ENCODE measurements at regions not wholly inside any gene's neighbourhood (a gene's known extent, or its start where the extent isn't known, plus 50 kb on each side); places are given as distances from the start of the nearest gene placed in this dataset.

GRCh38 chr14:55929136-55929535 is 189.1 kb upstream of the PELI2 start:
- no peak for DNase-seq (ENCODE audit: low read depth in 2 of 2, low spot score in 1 of 2)

GRCh38 chr14:55930016-55930784 is 188.0 kb upstream of the PELI2 start:
- DNase-seq (ENCODE audit: low read depth in 2 of 2, low spot score in 1 of 2): no peak

DNA sequence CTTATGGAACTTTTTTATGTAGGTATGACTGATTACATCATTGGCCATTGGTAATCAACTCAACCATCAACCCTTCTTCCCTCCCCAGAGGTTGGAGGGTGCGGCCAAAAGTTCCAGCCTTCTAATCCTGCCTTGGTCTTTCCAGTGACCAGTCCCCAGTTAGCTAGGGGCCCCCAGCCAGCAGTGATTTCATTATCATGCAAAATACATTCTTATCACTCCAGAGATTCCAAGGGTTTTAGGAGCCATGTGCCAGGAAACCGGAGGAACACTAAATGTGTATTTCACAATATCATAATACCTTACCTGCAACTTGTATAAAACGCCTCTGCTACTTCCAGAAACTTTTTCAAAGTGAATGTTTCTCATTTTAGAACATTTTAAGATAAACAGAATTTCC is 181.5 kb upstream of the PELI2 start:
- no peak for DNase-seq (ENCODE audit: low read depth in 2 of 2, low spot score in 1 of 2)

- no peak for DNase-seq (ENCODE audit: low read depth in 2 of 2, low spot score in 1 of 2)
Observed at GRCh38 chr14:55938249-55938791, 179.9 kb upstream of the PELI2 start.

GRCh38 chr14:55942076-55942654 is 176.0 kb upstream of the PELI2 start:
- no peak for DNase-seq (ENCODE audit: low read depth in 2 of 2, low spot score in 1 of 2)

GRCh38 chr14:55942826-55943225 is 175.4 kb upstream of the PELI2 start:
- no peak for DNase-seq (ENCODE audit: low read depth in 2 of 2, low spot score in 1 of 2)

DNA sequence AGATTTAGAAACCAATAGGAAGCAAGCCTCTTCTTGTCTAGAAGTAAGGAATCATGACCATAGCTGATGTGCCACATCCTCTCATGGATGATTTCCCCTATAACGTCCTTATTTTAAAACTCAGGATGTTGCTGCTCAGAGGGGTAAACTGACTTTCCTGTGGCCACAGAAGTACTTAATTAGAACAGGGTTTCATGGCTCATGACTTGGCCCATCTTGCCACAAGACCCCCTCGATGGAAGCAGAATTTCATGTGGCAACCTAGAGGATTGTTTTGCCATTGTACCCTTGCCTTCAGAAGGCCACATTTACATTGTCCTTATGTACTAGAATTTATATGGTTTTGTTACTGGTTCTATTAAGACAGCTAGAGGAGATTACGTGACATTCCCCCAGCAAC is 173.5 kb upstream of the PELI2 start:
- no peak for DNase-seq (ENCODE audit: low read depth in 2 of 2, low spot score in 1 of 2)

GRCh38 chr14:55946231-55946630 is 172.0 kb upstream of the PELI2 start:
- DNase-seq (ENCODE audit: low read depth in 2 of 2, low spot score in 1 of 2): no peak

DNA sequence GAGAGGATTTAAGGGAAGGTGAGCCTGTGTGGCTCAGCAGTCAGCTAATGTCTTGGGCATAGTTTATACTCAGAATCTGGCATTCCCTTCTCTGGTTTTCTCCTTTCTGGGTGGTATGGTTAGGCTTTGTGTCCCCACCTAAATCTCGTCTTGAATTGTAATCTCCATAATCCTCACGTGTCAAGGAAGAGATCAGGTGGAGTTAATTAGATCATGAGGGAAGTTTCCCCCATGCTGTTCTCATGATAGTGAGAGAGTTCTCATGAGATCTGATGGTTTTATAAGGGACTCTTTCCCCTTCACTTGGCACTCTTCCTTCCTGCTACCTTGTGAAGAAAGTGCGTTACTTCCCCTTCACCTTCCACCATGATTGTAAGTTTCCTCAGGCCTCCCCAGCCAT is 169.8 kb upstream of the PELI2 start:
- DNase-seq (ENCODE audit: low read depth in 2 of 2, low spot score in 1 of 2): no peak

DNA sequence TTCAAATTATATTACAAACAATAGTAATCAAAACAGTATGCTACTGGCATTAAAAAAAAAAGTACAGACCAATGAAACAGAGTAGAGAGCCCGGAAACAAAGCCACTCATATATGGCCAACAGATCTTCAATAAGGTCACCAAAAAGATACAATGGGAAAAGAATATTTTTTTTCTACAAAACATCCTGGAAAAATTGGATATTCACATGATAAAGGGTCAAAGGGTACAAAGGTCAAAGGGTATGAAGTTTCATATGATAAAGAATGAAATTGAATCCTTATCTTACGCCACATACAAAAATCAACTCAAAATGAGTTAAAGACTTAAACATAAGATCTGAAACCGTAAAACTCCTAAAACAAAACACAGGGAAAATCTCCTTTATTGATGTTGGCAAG is 168.5 kb upstream of the PELI2 start:
- DNase-seq (ENCODE audit: low read depth in 2 of 2, low spot score in 1 of 2): no peak

DNA sequence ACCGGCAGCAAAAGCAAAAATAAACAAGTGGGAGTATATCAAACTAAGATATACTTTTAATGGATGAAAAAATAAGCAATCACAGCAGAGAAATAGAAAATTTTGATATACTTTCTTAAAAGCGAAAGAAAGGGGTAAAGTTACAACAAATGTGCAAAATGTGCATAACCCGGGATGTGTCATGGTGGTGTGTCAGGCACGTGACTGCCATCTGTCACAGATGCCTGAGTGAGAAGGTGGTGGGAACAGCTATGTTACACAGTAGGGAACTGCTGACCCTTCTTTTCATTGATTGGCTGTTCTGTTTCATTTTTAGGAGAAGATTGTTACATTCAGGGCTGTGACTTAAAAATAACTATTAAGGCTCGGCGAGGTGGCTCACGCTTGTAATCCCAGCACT is 168.1 kb upstream of the PELI2 start:
- DNase-seq (ENCODE audit: low read depth in 2 of 2, low spot score in 1 of 2): no peak

DNA sequence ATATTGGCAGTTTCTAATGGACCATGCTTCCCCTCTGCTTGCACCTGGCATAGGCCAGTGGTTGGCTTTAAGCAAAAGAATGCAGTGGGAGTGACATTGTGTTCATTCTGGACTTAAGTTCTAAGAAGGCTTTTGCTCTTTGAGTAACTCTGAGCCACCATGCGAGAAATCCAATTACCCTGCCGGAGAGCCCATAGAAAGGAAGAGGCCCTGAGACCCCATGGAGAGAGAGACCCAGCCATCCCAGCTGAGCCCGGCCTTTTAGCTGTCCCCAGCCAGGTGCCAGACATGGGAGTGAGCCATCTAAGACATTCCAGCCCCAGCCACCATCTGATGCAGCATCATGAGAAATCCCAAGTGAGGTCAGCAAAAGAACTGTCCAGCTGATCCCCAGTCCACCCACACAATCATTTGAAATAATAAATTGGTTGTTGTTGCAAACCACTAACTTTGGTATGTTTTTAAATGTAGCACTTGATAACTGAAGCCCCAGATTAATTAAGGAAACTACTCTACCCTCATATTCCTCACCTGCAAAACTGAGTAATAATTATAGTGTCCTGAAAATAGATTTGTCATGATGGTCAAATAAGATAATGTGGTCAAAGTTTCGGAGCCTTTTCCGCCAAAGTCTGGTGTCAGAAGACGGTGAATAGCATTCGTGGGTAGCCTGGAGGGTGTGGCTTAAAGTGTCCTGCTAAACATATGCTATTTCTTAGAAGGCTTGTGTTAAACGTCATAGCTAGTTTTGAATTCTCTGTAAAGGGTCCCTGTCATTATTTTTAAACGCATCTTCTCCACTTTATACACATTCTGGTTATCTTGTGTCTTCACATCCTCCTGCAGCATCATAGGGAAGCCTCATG is 166.6 kb upstream of the PELI2 start:
- DNase-seq (ENCODE audit: low read depth in 2 of 2, low spot score in 1 of 2): no peak

GRCh38 chr14:55954108-55954507 is 164.1 kb upstream of the PELI2 start:
- DNase-seq (ENCODE audit: low read depth in 2 of 2, low spot score in 1 of 2): no peak

GRCh38 chr14:55955175-55955574 is 163.0 kb upstream of the PELI2 start:
- DNase-seq (ENCODE audit: low read depth in 2 of 2, low spot score in 1 of 2): no peak

- no peak for DNase-seq (ENCODE audit: low read depth in 2 of 2, low spot score in 1 of 2)
Observed at GRCh38 chr14:55957950-55958349, 160.3 kb upstream of the PELI2 start.

DNA sequence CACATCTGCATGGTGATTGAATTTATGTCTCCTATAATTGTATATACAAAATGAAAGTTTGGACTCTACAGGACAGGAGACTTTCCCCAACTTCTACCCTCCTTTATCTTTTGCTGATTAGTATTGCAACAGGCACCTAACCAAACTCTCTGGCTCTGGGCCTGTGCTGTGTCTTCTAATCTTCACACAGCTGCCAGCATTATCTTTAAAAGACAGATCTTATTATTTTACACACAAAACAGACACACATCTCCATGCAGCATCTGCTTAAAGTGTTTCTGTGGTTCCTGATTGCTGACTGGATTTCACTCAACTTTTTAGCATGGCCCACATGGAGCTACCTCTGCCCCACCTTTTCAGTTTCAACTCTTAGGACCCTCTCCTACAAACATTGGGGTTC is 154.9 kb upstream of the PELI2 start:
- no peak for DNase-seq (ENCODE audit: low read depth in 2 of 2, low spot score in 1 of 2)

- no peak for DNase-seq (ENCODE audit: low read depth in 2 of 2, low spot score in 1 of 2)
Observed at GRCh38 chr14:55964091-55964490, 154.1 kb upstream of the PELI2 start.

DNA sequence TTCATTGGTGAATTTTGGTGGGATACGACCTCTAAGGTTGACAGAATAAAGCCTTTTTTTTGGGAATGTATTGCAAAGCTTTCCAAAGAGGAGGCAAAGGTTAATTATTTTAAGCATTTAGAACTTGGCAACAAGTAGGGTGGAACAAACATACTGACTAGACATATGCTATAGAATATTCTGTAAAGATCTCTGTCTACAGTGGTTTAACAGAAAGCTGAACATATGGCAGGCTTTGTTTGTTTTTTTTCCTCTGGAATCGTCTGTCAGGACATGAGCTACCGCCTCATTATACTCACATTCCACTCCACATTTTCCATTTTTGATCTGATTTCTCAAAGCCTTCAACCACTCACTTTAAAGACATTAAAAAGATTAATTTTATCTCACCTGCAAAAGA is 153.4 kb upstream of the PELI2 start:
- DNase-seq (ENCODE audit: low read depth in 2 of 2, low spot score in 1 of 2): no peak

DNA sequence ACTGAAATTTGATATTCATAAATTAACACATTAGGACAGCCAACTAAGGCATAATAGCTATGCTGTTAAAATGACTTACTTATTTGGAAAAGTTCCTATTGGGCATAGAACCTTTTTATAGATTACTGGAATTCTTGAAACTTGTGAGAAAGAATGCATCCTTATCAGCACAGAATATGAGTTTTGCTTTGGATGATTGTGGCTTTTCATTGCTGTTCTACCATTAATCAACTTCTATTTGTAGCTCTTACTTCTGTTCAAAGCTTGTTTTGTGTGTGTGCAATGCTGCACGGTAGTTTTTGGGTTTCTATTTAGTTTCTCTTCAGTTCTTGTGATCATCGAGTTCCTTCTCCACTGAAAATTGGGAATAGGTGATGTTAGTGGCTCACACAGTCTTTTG is 152.4 kb upstream of the PELI2 start:
- no peak for DNase-seq (ENCODE audit: low read depth in 2 of 2, low spot score in 1 of 2)

DNA sequence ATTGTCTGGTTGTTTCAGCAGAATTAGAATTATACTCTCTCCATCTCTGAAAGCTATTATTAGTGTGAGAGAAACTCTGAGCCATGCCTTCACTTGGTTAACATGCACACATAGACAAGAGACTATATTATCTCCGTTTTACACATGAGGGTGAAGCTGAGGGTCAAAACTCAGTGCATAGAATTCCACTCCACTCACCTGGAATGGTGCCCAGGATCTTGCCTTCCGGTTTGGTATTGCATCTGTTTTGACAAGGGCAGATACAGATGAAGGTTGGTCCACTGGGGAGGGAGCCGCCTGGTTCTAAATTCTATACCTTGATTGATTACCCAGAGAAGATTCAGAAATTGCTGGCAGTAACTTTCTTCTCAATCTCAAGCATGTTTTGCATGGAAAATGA is 149.5 kb upstream of the PELI2 start:
- DNase-seq (ENCODE audit: low read depth in 2 of 2, low spot score in 1 of 2): no peak

GRCh38 chr14:55973285-55973800 is 144.9 kb upstream of the PELI2 start:
- DNase-seq (ENCODE audit: low read depth in 2 of 2, low spot score in 1 of 2): no peak

Data from stimulated activated CD8-positive, alpha-beta memory T cell treated with anti-CD3 and anti-CD28 coated beads, Interleukin-4, amount 100 ng/mL, for 1 hour (primary cell).